GM12872 (cell line): ENCODE measurements at regions not wholly inside any gene's neighbourhood (a gene's known extent, or its start where the extent isn't known, plus 50 kb on each side); places are given as distances from the start of the nearest gene placed in this dataset.
A peak's percentile ranks its signal among the peaks of the same experiment; 100 is the strongest.

Experiments
- TF ChIP-seq, protein P1 (sequence below): IDR thresholded peaks from 3 replicates; pipeline ENCODE4 v1.5.1; 2011; ENCODE audit warnings: low read depth, mild to moderate bottlenecking, low read length, moderate library complexity; ENCODE audit not compliant: insufficient read depth

- TF ChIP-seq, protein P1, sequence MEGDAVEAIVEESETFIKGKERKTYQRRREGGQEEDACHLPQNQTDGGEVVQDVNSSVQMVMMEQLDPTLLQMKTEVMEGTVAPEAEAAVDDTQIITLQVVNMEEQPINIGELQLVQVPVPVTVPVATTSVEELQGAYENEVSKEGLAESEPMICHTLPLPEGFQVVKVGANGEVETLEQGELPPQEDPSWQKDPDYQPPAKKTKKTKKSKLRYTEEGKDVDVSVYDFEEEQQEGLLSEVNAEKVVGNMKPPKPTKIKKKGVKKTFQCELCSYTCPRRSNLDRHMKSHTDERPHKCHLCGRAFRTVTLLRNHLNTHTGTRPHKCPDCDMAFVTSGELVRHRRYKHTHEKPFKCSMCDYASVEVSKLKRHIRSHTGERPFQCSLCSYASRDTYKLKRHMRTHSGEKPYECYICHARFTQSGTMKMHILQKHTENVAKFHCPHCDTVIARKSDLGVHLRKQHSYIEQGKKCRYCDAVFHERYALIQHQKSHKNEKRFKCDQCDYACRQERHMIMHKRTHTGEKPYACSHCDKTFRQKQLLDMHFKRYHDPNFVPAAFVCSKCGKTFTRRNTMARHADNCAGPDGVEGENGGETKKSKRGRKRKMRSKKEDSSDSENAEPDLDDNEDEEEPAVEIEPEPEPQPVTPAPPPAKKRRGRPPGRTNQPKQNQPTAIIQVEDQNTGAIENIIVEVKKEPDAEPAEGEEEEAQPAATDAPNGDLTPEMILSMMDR = no peak
These were observed 509.3 kb upstream of the LRRC7 start for GRCh38 chr1:69058454-69058853.

DNA sequence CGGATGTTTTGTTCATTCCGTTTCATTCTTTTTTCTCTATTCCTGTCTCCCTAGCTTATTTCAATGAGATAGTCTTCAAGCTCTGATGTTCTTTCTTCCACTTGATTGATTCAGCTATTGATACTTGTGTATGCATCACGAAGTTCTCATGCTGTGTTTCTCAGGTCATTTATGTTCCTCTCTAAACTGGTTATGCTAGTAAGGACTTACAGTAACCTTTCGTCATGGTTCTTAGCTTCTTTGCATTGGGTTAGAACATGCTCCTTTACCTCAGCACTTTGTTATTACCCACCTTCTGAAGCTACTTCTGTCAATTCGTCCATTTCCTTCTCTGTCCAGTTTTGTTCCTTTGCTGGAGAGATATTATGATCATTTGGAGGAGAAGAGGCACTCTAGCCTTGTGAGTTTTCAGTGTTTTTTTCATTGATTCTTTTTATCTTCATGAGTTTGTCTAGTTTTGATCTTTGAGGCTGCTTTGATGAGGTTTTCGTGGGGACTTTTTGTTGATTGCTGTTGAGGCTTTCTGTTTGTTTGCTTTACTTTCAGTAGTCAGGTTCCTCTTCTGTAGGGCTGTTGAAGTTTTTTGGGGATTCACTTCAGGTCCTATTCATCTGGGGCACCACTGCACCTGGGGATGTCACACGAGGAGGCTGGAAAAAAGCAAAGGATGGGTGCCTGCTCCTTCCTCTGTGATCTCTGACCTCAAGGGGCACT is 496.9 kb upstream of the LRRC7 start:
- TF ChIP-seq, protein P1 = no peak

GRCh38 chr1:69073176-69073575 is 494.5 kb upstream of the LRRC7 start:
- TF ChIP-seq, protein P1 = peak; percentile 25; the same call in 1 of the 3 replicates

- TF ChIP-seq, protein P1 = no peak
These were observed 491.1 kb upstream of the LRRC7 start for GRCh38 chr1:69076631-69077030.

- TF ChIP-seq, protein P1 = no peak
These were observed 490.5 kb upstream of the LRRC7 start for GRCh38 chr1:69077198-69077597.

DNA sequence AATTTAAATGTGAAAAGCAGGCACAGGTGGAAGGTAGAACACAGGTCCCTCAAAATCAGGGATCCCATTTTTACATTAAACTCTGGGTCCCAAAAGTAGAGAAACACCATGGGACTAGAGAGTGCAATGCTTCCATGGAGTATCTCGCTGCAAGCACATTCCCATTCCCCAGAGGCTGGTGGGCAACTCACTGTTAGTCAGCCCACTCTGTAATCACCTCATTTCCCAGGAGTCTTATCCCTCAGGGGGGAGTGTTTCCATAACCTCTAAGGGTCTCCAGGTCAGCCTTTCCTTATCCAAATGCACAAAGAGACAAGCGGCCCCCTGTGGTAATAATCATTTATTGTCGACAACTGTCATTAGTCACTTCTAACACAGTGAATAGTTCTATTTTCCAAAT is 490.1 kb upstream of the LRRC7 start:
- TF ChIP-seq, protein P1 = no peak

- TF ChIP-seq, protein P1 = no peak
These were observed 486.1 kb upstream of the LRRC7 start for GRCh38 chr1:69081668-69082067.
